Panc1 (cell line): ENCODE measurements at regions not wholly inside any gene's neighbourhood (a gene's known extent, or its start where the extent isn't known, plus 50 kb on each side); places are given as distances from the start of the nearest gene placed in this dataset.

Experiments used
- POLR2AphosphoS5 ChIP-seq: IDR thresholded peaks from 2 replicates; pipeline ENCODE4 v1.6.1; 2012; ENCODE audit warnings: mild to moderate bottlenecking, low read depth, low read length, moderate library complexity
- REST ChIP-seq, 2 experiments: IDR thresholded peaks; 2 replicates each; pipeline ENCODE4 v1.6.1; 2011 to 2012; ENCODE audit warnings: low read depth in 2 of 2, control low read depth in 1 of 2, low read length in 1 of 2, mild to moderate bottlenecking in 1 of 2, moderate library complexity in 1 of 2; ENCODE audit not compliant: insufficient read depth in 1 of 2
- SIN3A ChIP-seq: IDR thresholded peaks from 2 replicates; pipeline ENCODE4 v1.6.1; 2012; ENCODE audit warnings: low read depth, mild to moderate bottlenecking, low read length, moderate library complexity, borderline replicate concordance; ENCODE audit not compliant: insufficient read depth
- TF ChIP-seq, protein P1 (sequence below): fragments of 450-650 bp; IDR thresholded peaks from 2 replicates; pipeline ENCODE4 v1.5.1; 2017; ENCODE audit warnings: mild to moderate bottlenecking

DNA sequence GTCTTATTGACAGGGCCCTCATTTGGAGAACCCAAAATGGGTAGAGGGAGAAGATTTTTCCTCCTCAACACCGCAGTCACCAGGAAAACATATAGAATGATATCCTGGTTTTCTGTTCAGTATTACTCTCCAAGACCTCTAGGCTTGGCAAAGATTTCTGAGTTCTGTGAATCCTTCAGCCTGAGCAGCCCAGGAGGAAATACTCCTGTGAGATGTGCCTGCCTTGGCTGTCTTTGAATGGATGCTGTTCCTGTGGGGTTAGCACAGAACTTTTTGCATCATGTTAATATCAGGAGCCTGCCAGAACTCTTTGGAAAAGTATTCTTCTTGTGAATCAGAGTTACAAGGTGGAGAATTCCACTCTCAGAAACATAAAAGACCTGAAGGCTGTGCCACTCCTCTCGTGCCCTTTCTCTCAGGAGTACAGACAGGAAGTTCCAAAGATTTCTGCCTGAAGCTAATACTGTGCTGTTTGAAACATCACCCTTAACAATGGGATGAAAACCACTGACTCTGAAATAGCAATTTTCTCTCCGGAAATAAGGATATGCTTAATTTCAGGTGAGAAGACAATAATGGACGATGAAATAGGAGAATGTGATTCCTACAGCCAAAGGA lies 520.1 kb upstream of the NBEA start:
- TF ChIP-seq, protein P1, sequence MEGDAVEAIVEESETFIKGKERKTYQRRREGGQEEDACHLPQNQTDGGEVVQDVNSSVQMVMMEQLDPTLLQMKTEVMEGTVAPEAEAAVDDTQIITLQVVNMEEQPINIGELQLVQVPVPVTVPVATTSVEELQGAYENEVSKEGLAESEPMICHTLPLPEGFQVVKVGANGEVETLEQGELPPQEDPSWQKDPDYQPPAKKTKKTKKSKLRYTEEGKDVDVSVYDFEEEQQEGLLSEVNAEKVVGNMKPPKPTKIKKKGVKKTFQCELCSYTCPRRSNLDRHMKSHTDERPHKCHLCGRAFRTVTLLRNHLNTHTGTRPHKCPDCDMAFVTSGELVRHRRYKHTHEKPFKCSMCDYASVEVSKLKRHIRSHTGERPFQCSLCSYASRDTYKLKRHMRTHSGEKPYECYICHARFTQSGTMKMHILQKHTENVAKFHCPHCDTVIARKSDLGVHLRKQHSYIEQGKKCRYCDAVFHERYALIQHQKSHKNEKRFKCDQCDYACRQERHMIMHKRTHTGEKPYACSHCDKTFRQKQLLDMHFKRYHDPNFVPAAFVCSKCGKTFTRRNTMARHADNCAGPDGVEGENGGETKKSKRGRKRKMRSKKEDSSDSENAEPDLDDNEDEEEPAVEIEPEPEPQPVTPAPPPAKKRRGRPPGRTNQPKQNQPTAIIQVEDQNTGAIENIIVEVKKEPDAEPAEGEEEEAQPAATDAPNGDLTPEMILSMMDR, result no peak
- TF ChIP-seq REST (IDR thresholded peaks at IDR 0.05; ENCODE audit: insufficient read depth in 1 of 2, low read depth in 2 of 2, low read length in 1 of 2), result no peak
- TF ChIP-seq POLR2AphosphoS5, result no peak
- no peak for TF ChIP-seq SIN3A
